ENCODE measurements at regions not wholly inside any gene's neighbourhood (a gene's known extent, or its start where the extent isn't known, plus 50 kb on each side); places are given as distances from the start of the nearest gene placed in this dataset.

DNA sequence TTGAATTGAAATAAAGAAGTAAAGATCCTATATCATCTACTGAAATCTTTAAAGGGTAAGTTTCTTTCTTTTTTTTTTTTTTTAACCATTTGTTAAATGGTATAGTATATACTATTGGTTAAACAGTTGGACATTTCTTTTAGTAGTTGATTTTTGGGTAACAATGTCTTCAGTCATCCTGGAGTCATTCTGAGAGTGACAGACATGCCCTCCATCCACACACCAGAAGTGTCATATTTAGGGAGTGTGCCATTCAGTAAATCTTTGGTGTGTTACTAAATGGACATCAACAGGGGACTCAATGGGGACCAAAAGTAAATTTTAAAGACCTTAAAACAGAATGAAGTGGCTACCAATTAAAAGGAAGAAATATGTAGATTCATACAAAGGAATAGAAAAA lies 50.8 kb upstream of the SLC39A10 start:
- no peak for DNase-seq

DNA sequence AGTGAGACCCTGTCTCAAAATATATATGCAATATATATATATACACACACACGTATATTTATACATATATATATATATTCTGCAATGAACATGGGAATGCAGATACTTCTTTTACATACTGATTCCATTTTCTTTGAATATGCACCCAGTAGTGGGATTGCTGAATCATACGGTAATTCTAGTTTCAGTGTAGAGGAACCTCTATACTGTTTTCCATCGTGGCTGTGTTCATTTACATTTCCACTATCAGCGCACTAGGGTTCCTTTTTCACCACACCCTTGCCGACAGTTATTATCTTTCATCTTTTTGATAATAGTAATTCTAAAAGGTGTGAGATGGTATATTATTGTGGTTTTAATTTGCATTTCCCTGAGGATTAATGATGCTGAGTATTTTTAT lies 52.3 kb upstream of the SLC39A10 start:
- no peak for DNase-seq

DNA sequence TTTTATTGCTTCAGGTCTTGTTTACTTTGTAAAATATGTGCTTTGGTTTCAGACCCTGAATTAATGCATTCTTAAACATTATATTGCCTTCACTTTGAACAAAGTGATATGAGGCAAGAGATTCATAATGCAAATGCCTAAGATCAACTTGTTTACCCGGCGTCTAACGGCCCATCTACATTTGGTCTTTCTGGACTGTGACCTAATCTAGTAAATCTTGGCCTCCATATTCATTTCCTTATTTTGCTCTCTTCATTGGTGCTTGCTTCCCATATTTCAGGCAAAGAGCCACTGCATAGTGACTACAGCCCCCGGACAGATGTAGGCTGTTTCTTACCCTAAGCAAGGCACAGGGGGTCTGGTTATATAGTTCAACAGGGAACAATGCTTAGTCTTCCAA lies 53.0 kb upstream of the SLC39A10 start:
- DNase-seq: no peak

DNA sequence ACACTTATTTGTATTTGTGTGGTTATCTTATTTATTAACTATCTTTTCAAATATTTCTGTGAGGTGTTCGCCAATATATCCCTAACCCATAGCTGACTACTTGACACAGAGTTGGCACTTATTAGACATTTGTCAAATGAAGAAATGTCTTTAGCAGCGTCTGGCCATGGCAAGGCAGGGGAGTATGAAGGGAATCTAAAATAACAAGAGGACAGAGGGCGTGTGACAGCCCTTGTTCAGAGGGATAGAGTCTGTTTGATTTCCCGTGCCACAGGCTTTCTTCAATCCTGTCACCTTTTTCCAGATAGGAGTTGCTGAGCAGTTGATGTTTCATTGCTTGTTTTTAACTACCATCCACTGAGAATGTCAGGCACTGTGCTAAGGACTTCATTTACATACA lies 53.6 kb upstream of the SLC39A10 start:
- no peak for DNase-seq

DNA sequence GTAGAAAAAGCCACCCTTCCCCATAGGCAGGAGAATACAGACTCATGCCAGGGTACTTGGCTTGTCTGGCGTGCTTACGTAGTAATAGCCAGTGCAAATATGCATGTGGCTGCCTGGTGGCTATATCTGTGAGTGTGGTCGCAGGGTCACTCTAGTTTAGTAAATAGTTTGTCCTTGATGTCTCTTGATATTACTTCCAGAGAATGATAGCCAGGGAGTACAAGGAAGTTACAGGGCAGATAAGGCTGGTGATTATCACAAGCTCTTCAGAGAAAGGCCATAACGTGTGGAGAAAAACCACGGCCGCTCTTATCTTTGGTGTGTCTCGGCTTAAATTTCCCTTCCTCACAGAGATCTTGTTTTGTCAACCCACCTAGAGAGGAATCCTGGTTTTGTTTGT lies 54.3 kb upstream of the SLC39A10 start:
- no peak for DNase-seq

DNA sequence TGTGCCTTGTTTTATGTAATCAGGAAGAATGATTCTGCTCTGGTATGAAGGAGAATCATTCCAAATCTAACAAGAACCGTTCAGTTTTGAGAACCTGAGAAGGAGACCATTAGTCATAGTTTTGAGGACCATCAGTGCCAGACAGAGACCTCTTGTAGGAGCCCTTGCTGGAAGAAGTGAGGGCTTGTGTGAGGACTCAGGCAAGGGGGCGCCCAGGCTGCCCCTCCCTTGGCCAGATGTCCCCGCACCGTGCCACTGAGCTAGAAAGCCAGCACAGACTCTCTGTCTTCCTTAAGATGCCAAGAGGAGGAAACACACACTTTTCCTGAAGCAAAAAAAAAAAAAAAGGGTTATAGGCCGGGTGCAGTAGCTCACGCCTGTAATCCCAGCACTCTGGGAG lies 55.7 kb upstream of the SLC39A10 start:
- DNase-seq: no peak

DNA sequence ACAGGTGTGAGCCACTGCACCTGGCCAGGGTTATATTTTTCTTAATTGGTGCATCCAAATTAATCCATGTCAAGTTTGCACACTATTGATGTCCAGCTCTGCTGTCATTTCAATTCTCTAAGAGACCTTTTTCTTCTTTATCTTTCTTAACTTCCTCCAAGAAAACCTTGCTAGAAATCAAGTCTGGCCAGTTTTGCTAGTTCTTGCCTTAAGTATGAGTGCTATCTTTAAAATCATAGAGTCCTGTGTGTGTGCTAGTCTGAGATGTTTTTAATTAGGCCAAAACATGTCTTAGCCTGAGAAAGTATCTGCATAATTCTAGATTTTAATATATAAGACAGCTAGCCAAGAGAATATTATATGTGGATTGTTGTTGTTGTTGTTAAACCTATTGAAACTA lies 56.2 kb upstream of the SLC39A10 start:
- no peak for DNase-seq

DNA sequence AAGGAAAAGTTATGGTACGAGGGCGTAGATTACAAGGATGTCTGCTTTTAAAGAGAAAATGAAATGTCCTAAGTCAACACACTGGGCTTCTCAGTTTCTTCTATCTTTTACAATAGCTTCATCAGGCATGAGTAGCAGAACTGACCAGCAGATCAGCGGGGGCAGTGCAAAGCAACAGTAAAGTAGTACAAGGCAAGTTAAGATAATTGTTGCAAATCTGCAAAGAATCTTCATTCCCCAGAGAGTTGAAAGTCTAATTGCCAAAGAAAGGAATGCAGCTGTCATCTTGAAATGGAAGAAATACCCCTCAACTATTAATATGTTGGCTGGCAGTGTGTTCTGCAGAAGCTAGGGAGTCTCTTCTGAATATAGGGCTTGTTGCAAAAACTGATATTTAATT lies 60.2 kb upstream of the SLC39A10 start:
- no peak for DNase-seq

DNA sequence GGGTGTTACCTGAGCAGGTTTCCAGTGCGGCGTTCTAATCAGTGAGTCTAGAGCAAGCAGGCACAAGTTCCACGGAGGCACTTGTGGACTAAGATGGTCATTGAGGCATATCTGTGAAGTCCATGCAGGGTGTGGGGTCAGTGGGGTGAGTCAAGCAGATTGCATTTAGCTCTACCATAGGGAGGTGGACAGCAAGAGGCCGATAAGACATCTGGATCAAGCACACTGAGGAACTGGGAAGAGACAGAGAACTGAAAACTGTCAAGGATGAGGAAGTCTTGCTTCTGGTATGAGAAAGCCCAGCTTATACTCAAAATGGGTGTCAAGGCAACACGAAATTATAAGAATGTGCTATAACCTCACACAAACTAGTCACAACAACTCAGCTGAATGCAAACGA lies 61.2 kb upstream of the SLC39A10 start:
- no peak for DNase-seq

DNA sequence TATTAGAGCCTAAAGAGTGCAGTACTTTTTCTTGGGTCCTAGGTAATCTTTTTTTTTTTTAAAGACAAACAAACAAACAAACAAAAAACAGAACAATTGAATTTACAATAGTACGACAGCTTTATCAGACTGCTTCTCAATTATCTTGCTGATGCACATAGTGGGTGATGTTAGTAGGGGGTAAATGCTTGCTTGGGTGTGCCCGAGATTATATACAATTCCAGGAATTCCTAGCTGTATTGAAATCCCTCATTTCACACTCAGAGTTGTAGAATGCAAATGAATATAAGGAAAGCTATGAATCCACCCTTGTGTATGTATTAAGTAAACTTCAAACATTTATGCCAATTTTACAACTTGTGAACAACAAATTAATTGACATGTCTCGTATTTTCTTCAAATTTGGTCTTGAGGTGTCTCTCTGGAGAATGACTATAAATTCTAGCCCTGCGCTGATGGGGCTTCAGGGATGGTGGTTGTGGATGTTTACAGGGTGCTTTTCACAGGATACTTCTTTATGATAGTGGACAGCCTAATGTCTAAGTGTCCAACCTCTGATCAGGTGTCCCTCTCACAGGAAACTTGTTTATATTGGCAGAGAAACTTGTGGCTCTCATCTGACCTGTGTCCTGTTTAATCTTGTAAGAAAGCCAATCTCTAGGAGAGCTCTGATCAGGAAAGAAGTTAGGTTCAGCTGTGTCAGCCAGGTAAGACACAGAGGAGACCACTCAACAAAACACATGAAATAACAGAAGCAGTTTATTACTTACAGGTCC lies 61.9 kb upstream of the SLC39A10 start:
- no peak for DNase-seq

DNA sequence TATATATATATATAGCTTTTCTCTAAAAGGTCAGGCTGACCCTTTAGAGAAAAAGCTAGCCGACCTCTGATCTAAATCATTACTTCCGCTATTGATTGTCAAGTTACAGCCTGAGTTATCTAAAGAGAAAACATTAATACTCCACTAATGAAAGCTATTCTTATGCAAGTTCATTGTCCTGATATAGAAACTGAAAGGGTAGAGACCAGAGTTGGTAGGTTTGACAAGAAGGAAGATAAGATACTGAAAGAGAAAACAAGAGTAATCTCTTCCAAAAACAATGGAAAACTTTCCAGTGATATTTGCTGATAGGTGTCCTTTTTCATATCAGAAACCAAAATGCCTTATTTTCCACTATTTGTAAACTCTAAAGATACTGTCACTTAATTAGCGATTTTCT lies 62.8 kb upstream of the SLC39A10 start:
- DNase-seq: no peak

DNA sequence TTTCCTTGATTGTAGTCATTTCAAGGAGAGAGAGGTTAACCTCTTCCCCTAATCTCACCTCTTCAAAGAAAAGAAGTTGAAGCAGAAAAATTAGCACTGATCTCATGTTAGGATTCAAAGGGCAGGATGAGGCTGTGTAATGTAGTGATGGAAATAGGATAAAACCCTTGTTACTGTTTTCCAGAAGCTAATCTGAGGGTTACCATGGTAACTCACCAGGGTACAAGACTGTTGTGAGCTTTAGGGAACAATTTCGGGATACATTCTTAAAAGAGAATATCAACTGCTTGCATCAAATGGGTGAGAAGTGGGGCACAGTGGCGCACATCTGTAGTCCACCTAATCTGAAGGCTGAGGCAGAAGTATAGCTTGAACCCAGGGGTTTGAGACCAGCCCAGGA lies 64.9 kb upstream of the SLC39A10 start:
- no peak for DNase-seq

DNA sequence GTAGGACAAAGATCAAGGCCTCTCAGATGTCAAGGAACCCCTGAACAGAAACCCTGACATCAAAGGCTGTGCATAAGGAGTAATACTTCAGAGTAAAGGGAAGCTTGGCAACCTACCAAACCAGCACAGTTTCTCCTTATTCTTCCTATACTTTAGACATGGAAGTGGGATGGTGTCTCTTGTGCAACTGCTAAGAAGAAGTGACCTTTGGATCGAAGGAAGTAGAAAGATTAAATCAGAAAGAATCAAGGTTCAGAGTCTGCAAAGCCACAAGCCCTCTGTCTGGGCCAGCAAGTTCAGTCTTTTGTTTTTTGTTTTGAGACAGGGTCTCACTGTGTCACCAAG lies 66.2 kb upstream of the SLC39A10 start:
- no peak for DNase-seq

DNA sequence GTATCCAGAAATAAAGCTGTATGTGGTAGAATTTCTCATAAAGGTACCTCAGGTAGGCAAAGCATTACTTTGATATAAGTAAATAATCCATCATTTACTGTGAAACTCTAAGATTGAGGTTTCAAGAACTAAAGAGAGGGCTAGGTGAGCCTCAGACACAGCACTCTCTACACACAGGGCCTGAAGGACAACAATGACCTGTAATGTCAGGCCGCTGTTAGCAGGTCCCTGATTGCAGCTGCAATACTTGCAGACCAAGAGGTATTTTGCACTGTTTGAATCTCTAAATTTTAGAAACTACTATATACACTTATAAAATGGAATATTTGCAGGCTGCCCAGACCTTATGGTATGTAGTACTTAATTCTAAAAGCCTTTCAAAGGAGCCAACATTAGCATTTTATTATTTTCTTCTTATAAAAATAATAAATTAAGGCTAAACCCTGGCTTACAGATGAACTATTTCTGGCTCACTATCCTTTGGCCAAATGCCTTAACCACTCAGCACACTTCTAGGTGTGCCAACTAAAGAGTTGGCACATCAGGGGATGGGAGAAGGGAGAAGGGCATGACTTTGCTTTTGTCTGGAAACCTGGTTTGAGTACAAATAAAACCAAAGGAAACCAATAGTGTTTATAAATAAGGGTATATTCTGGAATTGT lies 66.7 kb upstream of the SLC39A10 start:
- DNase-seq: no peak

DNA sequence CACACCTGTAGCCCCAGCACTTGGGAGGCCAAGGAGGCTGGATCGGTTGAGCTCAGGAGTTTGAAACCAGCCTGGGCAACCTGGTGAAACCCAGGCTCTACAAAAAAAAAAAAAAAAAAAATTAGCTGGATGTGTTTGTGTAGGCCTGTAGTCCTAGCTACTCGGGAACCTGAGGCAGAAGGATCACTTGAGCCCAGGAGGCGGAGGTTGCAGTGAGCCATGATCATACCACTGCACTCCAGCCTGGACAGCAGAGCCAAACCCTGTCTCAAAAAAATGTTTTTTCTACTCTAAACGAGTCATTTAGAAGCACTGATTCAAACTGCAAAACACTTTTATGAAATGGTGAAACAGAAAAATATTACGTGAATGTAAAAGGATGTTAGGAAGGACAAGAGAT lies 69.1 kb upstream of the SLC39A10 start:
- DNase-seq: no peak

DNA sequence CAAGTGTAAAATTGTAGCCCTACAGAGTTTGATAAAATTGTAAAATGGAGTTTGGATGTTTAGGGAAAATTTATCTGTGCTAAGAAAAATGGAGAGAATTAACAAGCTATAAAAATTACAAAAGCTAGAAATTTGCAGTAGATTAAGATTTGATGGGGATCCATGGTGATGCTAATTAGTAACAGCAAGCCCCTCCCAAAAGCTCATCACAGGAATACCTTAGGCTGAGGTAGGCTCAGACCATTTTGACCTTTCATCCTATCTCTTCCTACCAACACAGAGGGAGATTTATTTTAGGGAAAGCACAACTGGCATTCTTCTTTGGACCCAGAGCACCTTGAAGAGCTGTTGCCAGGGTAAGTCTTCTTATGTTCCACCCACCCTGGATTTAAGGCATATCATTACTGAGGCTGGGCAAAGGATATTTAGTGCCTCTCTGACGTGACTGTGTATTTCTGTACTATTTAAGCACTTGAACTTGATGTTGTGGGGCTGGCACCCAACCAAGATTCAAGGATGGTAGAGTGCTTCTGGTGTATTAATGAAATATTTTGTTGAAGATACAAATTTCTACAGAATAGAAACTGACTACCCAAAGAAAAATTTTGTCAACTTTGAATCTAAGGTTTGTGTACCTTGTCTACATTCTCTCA lies 70.8 kb upstream of the SLC39A10 start:
- DNase-seq: no peak

DNA sequence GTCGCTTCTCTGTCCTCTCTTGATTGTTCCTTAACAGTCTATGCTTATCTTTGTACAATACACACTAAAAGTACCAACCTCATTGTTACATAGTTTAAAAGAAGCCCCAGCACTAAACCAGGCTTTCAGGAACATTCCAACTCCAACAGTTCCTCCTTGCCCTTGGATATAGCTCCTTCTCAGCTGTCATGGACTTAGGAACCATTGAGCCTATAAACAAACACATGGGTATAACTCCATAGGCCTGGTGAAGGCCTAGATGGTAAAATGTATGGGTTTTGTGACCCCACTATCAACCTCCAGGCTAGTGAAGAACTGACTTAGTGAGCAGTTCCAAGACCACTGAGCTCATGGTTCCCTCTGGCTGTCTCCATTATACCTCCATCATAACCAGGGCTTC lies 74.8 kb upstream of the SLC39A10 start:
- no peak for DNase-seq

DNA sequence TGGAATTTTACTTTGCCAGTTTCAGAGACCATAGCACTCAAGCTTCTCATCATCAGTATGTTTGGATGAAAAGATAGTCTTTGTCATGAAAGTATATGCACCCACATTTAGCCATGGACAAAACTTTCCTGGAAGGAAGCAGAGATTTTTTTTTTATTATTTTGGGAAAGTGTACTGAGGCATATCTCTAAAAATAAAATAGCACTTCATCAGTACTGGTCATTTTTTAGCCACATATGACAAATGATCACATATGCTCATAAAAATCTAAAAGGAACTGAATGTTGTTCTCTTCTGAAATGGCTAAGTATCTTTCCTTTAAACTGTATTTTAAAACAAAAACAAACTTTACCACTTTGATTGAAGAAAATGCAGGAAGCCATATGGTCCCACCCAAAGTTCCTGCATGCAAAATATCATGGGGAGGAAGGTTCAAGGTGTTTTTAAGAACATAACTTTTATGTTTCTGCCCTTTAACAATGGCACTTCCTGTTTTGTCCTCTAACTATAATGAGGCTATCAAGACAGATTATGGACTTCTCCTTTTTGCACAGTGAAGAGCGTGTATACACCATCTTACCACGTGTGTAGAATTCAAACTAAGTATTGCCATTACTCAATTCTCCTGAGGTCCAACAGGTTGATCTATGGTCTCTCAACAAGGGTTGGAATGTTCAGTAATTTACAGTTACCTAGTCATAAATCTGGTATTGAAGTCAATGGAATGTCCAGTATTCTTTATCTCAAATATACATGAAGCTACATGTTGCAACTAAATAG lies 77.1 kb upstream of the SLC39A10 start:
- DNase-seq: no peak

DNA sequence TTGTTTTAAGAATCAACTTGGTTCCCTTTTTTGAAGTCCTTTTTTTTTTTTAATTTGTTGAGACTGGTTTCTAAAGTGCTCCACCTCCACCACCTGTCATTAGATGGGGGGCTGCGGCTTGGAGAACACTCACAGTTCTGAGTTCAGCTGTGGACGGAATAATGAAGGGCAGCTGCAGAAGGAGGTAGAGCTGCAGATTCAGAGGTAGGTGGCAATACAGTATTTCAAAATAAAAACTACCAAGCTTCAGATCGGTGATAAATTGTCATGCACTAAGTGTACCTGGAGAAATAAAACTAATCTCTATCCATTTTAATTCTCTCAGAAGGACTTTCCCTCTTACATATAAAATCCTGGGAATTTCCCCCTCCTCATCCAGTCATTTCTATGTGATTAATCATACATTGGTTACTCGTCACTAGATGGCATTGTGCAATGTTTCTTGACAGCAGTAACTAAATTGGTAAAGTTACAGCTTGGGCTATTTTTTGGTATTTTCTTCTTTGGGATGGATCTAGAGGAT lies 81.1 kb upstream of the SLC39A10 start:
- DNase-seq: peak; percentile 53

DNA sequence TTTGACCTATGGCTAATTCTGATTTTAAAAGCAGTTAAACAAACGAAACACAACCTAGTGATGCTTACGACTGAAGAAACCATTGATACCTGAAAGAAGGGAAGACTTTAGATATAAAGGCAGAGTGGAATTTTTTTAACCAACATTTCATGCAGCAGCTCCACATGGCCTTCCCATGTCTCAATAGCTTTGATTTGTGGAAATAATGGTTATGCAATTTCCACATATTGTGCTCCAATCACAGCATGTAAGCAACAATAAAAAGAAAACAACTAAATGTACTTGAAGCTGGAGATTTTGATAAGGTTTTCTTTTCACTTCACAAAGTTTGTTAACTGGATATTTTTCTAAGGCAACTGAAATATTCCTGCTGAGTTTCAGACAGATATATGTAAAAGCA lies 82.0 kb upstream of the SLC39A10 start:
- no peak for DNase-seq

DNA sequence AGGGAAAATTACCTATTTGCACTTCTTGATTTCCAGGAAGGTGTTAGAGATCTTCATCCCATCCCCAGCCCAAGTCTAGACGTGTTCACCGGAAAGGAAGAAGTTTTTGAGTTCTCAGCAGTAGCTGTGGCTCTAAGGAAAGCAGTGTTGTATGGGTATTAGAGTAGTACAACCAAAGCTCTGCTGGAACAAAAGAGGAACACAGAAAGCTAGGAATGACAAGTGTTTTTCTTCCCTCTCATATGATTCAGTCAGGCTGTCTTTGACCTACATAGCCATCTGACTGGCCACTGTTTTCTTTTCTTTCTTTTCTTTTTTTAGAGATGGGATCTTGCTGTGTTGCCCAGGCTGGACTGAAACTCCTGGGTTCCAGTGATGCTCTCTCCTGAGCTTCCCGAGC lies 82.7 kb upstream of the SLC39A10 start:
- DNase-seq: no peak

DNA sequence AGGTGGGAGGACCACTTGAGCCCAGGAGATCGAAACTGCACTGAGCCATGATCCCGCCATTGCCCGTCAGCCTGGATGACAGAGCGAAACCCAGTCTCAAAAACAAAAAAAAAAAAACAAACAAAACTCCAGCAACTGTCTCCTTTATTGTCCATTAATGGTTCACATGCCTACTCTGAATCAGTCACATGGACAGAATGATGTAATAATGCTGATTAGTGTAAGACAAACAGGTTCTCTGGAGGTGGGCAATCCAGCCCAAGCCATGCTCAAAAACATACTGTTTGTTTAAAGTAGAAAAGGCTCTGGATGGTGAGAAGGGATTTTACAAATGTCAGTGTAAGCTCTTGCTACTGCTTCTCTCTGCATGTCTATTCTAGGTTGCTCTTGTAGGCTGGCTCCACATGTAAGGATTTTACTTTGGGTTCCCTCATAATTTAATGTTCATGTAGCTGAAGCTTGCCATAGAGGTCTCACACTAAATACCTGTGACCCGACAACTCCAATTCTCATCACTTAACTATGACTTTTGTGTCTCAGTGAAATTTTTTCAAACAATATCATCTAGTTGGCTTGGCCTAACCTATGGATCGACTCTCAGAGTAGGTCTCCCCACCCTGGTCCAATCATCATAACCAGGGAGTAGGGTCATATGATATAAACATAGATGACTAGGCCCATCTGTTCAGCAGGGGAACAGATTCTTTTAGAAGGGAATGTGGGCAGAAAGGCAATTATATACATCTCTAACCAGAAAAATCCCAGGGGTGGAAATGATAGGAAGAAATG lies 83.9 kb upstream of the SLC39A10 start:
- DNase-seq: no peak

DNA sequence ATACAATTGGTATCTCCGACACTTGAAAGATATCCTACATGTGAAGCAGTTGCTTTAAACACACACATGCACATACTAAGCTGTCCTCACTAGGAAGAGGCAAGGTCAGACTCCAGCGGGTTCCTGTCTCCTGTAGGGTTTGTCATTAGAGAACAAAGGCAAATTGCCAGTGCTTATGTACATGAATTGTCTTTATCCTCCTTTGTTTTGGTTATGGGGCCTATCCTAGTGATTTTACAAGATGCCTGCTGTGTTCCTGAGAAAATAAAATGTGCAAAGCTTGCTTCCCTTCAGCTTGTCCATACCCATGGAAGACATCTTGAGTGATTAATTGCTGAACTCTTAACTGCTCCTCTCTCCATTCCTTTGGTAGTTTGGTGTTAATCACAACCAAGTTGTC lies 86.7 kb upstream of the SLC39A10 start:
- peak; percentile 10 for DNase-seq
